IMR-90 (cell line): ENCODE measurements at regions not wholly inside any gene's neighbourhood (a gene's known extent, or its start where the extent isn't known, plus 50 kb on each side); places are given as distances from the start of the nearest gene placed in this dataset.

Experiments used
- ATAC-seq: fragments of 200-7000 bp; cut with Tn5 transposase; 2 replicates; pipeline ENCODE4 v1.9.1; 2020; ENCODE audit warnings: low read depth, mild to moderate bottlenecking, moderate library complexity
- BruUV-seq: library from RNA; stranded (reverse); fragments of 400-500 nt; replicated peaks from 2 replicates; lab custom pipeline; 2021; lab: Mats Ljungman, UMichigan
- CTCF ChIA-PET: fragments of 300-600 bp; formaldehyde crosslinking; extraction: SDS; loops from one replicate; lab custom pipeline; 2021; ENCODE audit warnings: antibody characterized with exemption; lab: Yijun Ruan, JAX
- POLR2A ChIA-PET: fragments of 300-600 bp; sonication (Branson Sonifier 250); formaldehyde crosslinking; loops from one replicate; lab custom pipeline; 2022; ENCODE audit warnings: antibody characterized with exemption; ENCODE audit not compliant: unreplicated experiment; lab: Charles Lee
- DNase-seq: peaks from one replicate; pipeline ENCODE4 v3.0.0; 2013
- H2AFZ ChIP-seq: replicated peaks from 2 replicates; pipeline ENCODE3; 2013; ENCODE audit warnings: low read length, mild to moderate bottlenecking; ENCODE audit not compliant: poor library complexity
- H2AK5ac ChIP-seq: 2 replicates; pipeline ENCODE4 v1.6.1; 2013; ENCODE audit warnings: low read depth, low read length, inconsistent platforms
- H2AK9ac ChIP-seq: replicated peaks from 2 replicates; pipeline ENCODE3; 2013; ENCODE audit warnings: mild to moderate bottlenecking, low read depth, low read length, moderate library complexity; ENCODE audit not compliant: poor library complexity
- H2BK120ac ChIP-seq: 2 replicates; pipeline ENCODE4 v1.6.1; 2013; ENCODE audit warnings: low read depth, low read length, inconsistent platforms
- H2BK15ac ChIP-seq: 3 replicates; pipeline ENCODE4 v1.6.1; 2013; ENCODE audit warnings: low read depth, low read length, inconsistent platforms
- H2BK20ac ChIP-seq: 2 replicates; pipeline ENCODE4 v1.6.1; 2013; ENCODE audit warnings: low read depth, mild to moderate bottlenecking, inconsistent platforms, low read length, moderate library complexity
- H2BK5ac ChIP-seq: 2 replicates; pipeline ENCODE4 v1.6.1; 2013; ENCODE audit warnings: mild to moderate bottlenecking, low read depth, low read length, inconsistent platforms; ENCODE audit not compliant: poor library complexity, severe bottlenecking
- H3K14ac ChIP-seq: replicated peaks from 2 replicates; pipeline ENCODE4 v1.6.1; 2013; ENCODE audit warnings: low read depth, low read length, inconsistent platforms
- H3K18ac ChIP-seq: 2 replicates; pipeline ENCODE4 v1.6.1; 2013; ENCODE audit warnings: low read depth, low read length, control low read depth
- H3K23ac ChIP-seq: 2 replicates; pipeline ENCODE4 v1.6.1; 2013; ENCODE audit warnings: low read depth, low read length, inconsistent platforms
- H3K27ac ChIP-seq: 2 replicates; pipeline ENCODE4 v1.5.1; 2013; ENCODE audit warnings: mild to moderate bottlenecking, control low read depth, low read length; ENCODE audit not compliant: insufficient read depth
- H3K27me3 ChIP-seq: 2 replicates; pipeline ENCODE4 v1.6.1; 2013; ENCODE audit warnings: low read length; ENCODE audit not compliant: control insufficient read depth, insufficient read depth
- H3K36me3 ChIP-seq: 2 replicates; pipeline ENCODE4 v1.6.1; 2013; ENCODE audit warnings: low read length, mixed read lengths; ENCODE audit not compliant: control insufficient read depth, insufficient read depth
- H3K4ac ChIP-seq: 2 replicates; pipeline ENCODE4 v1.6.1; 2013; ENCODE audit warnings: low read depth, low read length, inconsistent platforms
- H3K4me1 ChIP-seq: 2 replicates; pipeline ENCODE4 v1.6.1; 2013; ENCODE audit warnings: low read length, mixed read lengths; ENCODE audit not compliant: control insufficient read depth, insufficient read depth
- H3K4me2 ChIP-seq: 2 replicates; pipeline ENCODE4 v1.6.1; 2013; ENCODE audit warnings: low read depth, mild to moderate bottlenecking, control low read depth, low read length, moderate library complexity
- H3K4me3 ChIP-seq: 2 replicates; pipeline ENCODE4 v1.5.1; 2013; ENCODE audit warnings: low read depth, mild to moderate bottlenecking, control low read depth, low read length, moderate library complexity; ENCODE audit not compliant: insufficient read depth
- H3K56ac ChIP-seq: 2 replicates; pipeline ENCODE4 v1.6.1; 2013; ENCODE audit warnings: low read length, inconsistent platforms; ENCODE audit not compliant: insufficient read depth; ENCODE audit errors: extremely low read depth
- H3K79me1 ChIP-seq, 2 experiments: 2 replicates each; pipeline ENCODE4 v1.6.1; 2013; ENCODE audit warnings: low read length in 2 of 2, inconsistent platforms in 1 of 2, low read depth in 1 of 2
- H3K9ac ChIP-seq: 2 replicates; pipeline ENCODE4 v1.6.1; 2013; ENCODE audit warnings: low read depth, low read length, control low read depth
- H3K9me1 ChIP-seq: 2 replicates; pipeline ENCODE4 v1.6.1; 2013; ENCODE audit warnings: low read length, inconsistent platforms; ENCODE audit not compliant: insufficient read depth
- H3K9me3 ChIP-seq: 2 replicates; pipeline ENCODE4 v1.6.1; 2013; ENCODE audit warnings: low read length; ENCODE audit not compliant: control insufficient read depth, insufficient read depth
- H4K20me1 ChIP-seq: 2 replicates; pipeline ENCODE4 v1.6.1; 2013; ENCODE audit warnings: low read length, inconsistent platforms; ENCODE audit not compliant: insufficient read depth
- H4K5ac ChIP-seq: 2 replicates; pipeline ENCODE4 v1.6.1; 2013; ENCODE audit warnings: mild to moderate bottlenecking, low read depth, low read length, control low read depth
- H4K8ac ChIP-seq, 2 experiments: 2 replicates each; pipeline ENCODE4 v1.6.1; 2013; ENCODE audit warnings: low read depth in 2 of 2, low read length in 2 of 2, control low read depth in 1 of 2, inconsistent platforms in 1 of 2
- H4K91ac ChIP-seq: 2 replicates; pipeline ENCODE4 v1.6.1; 2013; ENCODE audit warnings: low read depth, low read length, inconsistent platforms; ENCODE audit not compliant: insufficient read depth
- BHLHE40 ChIP-seq: fragments of 150-350 bp; IDR thresholded peaks from 2 replicates; pipeline ENCODE4 v1.6.1; 2016; ENCODE audit warnings: mild to moderate bottlenecking, low read depth, low read length
- CEBPB ChIP-seq: IDR thresholded peaks from 2 replicates; pipeline ENCODE4 v1.6.1; 2012; ENCODE audit warnings: low read depth, low read length, improper control_type of control experiment
- CHD1 ChIP-seq: IDR thresholded peaks from 2 replicates; pipeline ENCODE4 v1.6.1; 2012; ENCODE audit warnings: low read depth, low read length, improper control_type of control experiment
- CTCF ChIP-seq: conservative IDR thresholded peaks from 2 replicates; pipeline ENCODE4 v1.5.1; 2012; ENCODE audit warnings: mild to moderate bottlenecking, low read depth, low read length, improper control_type of control experiment
- FOS ChIP-seq: fragments of 150-350 bp; IDR thresholded peaks from 2 replicates; pipeline ENCODE4 v1.6.1; 2016; ENCODE audit warnings: low read depth, low read length
- MAZ ChIP-seq: IDR thresholded peaks from 2 replicates; pipeline ENCODE4 v1.6.1; 2012; ENCODE audit warnings: low read depth, mild to moderate bottlenecking, low read length, improper control_type of control experiment, moderate library complexity, borderline replicate concordance
- MXI1 ChIP-seq: IDR thresholded peaks from 2 replicates; pipeline ENCODE4 v1.6.1; 2012; ENCODE audit warnings: low read depth, mild to moderate bottlenecking, low read length, moderate library complexity, borderline replicate concordance
- NFE2L2 ChIP-seq: fragments of 150-350 bp; IDR thresholded peaks from 2 replicates; pipeline ENCODE4 v1.6.1; 2016; ENCODE audit warnings: low read depth, mild to moderate bottlenecking, low read length
- POLR2A ChIP-seq: IDR thresholded peaks from 2 replicates; pipeline ENCODE4 v1.6.1; 2012; ENCODE audit warnings: mild to moderate bottlenecking, low read depth, low read length
- RAD21 ChIP-seq: IDR thresholded peaks from 2 replicates; pipeline ENCODE4 v1.6.1; 2012; ENCODE audit warnings: low read length, improper control_type of control experiment
- RCOR1 ChIP-seq: IDR thresholded peaks from 2 replicates; pipeline ENCODE4 v1.6.1; 2012; ENCODE audit warnings: mild to moderate bottlenecking, low read length, improper control_type of control experiment; ENCODE audit not compliant: insufficient replicate concordance
- RFX5 ChIP-seq: IDR thresholded peaks from 2 replicates; pipeline ENCODE4 v1.8.0; 2012; ENCODE audit warnings: low read depth, mild to moderate bottlenecking, low read length, moderate library complexity
- SMC3 ChIP-seq: fragments of 150-350 bp; IDR thresholded peaks from 2 replicates; pipeline ENCODE4 v1.6.1; 2016; ENCODE audit warnings: low read depth, mild to moderate bottlenecking, antibody characterized with exemption, low read length, moderate library complexity
- WGBS, 2 experiments: methylation state at CpG; one replicate each; pipeline versions ENCODE4 v1.1.5 to v1.1.7; 2013; ENCODE audit warnings: missing lambda C conversion rate in 2 of 2; ENCODE audit not compliant: insufficient read length in 1 of 2; ENCODE audit errors: extremely low coverage in 2 of 2; 5-methylcytosine and 5-hydroxymethylcytosine counted together
- dilution Hi-C: fragments of 300-500 bp; cut with HindIII; formaldehyde crosslinking; loops from one replicate; pipeline ENCODE4 v1.14.3; 2018; ENCODE audit warnings: low sequenced_read_pairs; ENCODE audit not compliant: unreplicated experiment
- in situ Hi-C: fragments of 300-500 bp; cut with MboI; formaldehyde crosslinking; loops from 3 replicates; pipeline ENCODE4 v1.14.3; 2019; ENCODE audit warnings: low sequenced_read_pairs, inconsistent platforms, mixed read lengths
- intact Hi-C: fragments of 100-400 bp; cut with micrococcal nuclease; formaldehyde crosslinking; loops from 2 replicates; pipeline ENCODE4 v1.10.0; 2022
- TF ChIP-seq, protein P1 (sequence below): fragments of 150-350 bp; IDR thresholded peaks from 2 replicates; pipeline ENCODE4 v1.6.1; 2016; ENCODE audit warnings: low read depth, mild to moderate bottlenecking, low read length, moderate library complexity, borderline replicate concordance

GRCh38 chr17:83202002-83203000 is 122.9 kb downstream of the METRNL start:
- peak overlapping the region; percentile 92 for H2BK120ac ChIP-seq
- no peak overlapping the region; the same call in 1 of the 2 replicates for H3K4me2 ChIP-seq
- peak overlapping the region; percentile 65 for H2AK9ac ChIP-seq
- peak overlapping the region; percentile 53 to 88; a peak in 3 of 4 replicates for H4K8ac ChIP-seq
- peak overlapping the region; percentile 33; the same call in 1 of the 2 replicates for H4K5ac ChIP-seq
- WGBS, 2 experiments, result 90% methylated on average over 12 of the region's 13 CpGs; no CpG with 5 or more reads in 1 of the 2 experiments
- BruUV-seq, result no TSS peak
- H3K4me1 ChIP-seq, result peaks cover 15% of the 10 kb centered on the region
- H3K18ac ChIP-seq, result peak overlapping the region; percentile 53
- intact Hi-C loops, result no loop called here
- peaks cover 18% of the 10 kb centered on the region for H3K9me1 ChIP-seq
- no peaks in the 10 kb centered on the region for H4K20me1 ChIP-seq
- H3K14ac ChIP-seq, result peak overlapping the region; percentile 57
- in situ Hi-C loops, result no loop called here
- no peaks in the 10 kb centered on the region for H3K9me3 ChIP-seq
- H3K23ac ChIP-seq, result peak overlapping the region; percentile 50
- no peaks in the 10 kb centered on the region; the same call in 1 of the 2 replicates for H3K27me3 ChIP-seq
- H2BK5ac ChIP-seq, result peak overlapping the region; percentile 91
- ChIA-PET CTCF (interaction anchor here (0.9 to 1.0 kb wide), 2 partner anchors 9 to 326 kb away, joined by 3 read pairs; no protein-coding TSS in a partner anchor), POLR2A (no interaction called here)
- H3K79me1 ChIP-seq, result peaks cover 0 to 4% of the 10 kb centered on the region in 2 experiments; a peak in 1 of 4 replicates
- dilution Hi-C loops, result no loop called here
- DNase-seq (no peak), ATAC-seq (no peak; the same call in 1 of the 2 replicates)
- H3K4me3 ChIP-seq, result no peak overlapping the region
- peak overlapping the region; percentile 97 for H3K4ac ChIP-seq
- H3K36me3 ChIP-seq, result no peaks in the 10 kb centered on the region
- peak overlapping the region; percentile 53 for H2AFZ ChIP-seq
- H3K56ac ChIP-seq, result peak overlapping the region; percentile 26; the same call in 1 of the 2 replicates
- H3K27ac ChIP-seq, result peak overlapping the region; percentile 73
- no peak overlapping the region for H3K9ac ChIP-seq
- H4K91ac ChIP-seq, result peak overlapping the region; percentile 85
- peak overlapping the region; percentile 92 for H2BK20ac ChIP-seq
- H2AK5ac ChIP-seq, result peak overlapping the region; percentile 89
- peak overlapping the region; percentile 58; the same call in 1 of the 3 replicates for H2BK15ac ChIP-seq
- TF ChIP-seq MXI1, result no peak
- no peak for TF ChIP-seq MAZ
- no peak for TF ChIP-seq CHD1
- TF ChIP-seq NFE2L2, result no peak
- TF ChIP-seq CEBPB, result no peak
- TF ChIP-seq SMC3, result no peak
- TF ChIP-seq CTCF, result no peak
- TF ChIP-seq POLR2A, result no peak
- no peak for TF ChIP-seq BHLHE40
- TF ChIP-seq, protein P1, sequence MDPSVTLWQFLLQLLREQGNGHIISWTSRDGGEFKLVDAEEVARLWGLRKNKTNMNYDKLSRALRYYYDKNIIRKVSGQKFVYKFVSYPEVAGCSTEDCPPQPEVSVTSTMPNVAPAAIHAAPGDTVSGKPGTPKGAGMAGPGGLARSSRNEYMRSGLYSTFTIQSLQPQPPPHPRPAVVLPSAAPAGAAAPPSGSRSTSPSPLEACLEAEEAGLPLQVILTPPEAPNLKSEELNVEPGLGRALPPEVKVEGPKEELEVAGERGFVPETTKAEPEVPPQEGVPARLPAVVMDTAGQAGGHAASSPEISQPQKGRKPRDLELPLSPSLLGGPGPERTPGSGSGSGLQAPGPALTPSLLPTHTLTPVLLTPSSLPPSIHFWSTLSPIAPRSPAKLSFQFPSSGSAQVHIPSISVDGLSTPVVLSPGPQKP, result no peak
- no peak for TF ChIP-seq FOS
- no peak for TF ChIP-seq RAD21
- TF ChIP-seq RFX5, result no peak
- no peak for TF ChIP-seq RCOR1
